Astrocyte (in vitro differentiated cells and primary cell): ENCODE measurements at regions not wholly inside any gene's neighbourhood (a gene's known extent, or its start where the extent isn't known, plus 50 kb on each side); places are given as distances from the start of the nearest gene placed in this dataset.

ENCODE experiments used
- CTCF ChIP-seq: IDR thresholded peaks from 2 replicates; pipeline ENCODE4 v1.5.1; 2011; ENCODE audit warnings: low read depth, mild to moderate bottlenecking, inconsistent platforms, low read length, moderate library complexity; ENCODE audit not compliant: insufficient read depth
- EZH2 ChIP-seq: IDR thresholded peaks from 2 replicates; pipeline ENCODE4 v1.6.1; 2012; ENCODE audit warnings: mild to moderate bottlenecking, low read length, inconsistent platforms; ENCODE audit not compliant: insufficient read depth

DNA sequence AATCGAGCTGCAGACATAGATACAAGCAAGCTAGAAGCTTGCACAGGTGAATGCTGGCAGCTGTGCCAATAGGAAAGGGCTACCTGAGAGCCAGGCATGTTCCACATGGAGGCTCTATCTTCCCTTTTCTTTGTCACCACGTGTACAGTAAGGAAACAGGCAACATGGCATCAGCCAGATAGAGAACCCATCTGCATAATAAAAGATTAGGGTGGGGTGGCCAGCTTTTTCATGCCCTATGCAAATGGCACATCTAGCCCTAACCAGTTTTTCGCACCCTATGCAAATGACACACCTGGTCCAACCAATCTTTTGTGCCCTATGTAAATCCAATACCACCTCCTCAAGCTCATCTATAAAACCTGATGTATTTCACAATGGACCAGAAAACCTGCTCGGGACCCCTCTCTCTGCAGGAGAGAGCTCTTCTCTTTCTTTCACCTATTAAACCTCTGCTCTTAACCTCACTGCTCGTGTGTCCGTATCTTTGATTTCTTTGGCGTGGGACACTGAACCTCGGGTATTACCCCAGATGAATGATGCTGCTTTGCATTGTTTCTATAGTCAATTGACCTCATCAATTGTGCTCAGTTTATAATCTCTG lies 93.9 kb downstream of the SLC30A10 start:
- TF ChIP-seq EZH2 (no peak), CTCF (no peak)
